PC-9 (cell line): ENCODE measurements at regions not wholly inside any gene's neighbourhood (a gene's known extent, or its start where the extent isn't known, plus 50 kb on each side); places are given as distances from the start of the nearest gene placed in this dataset.

Experiments
- CTCF ChIP-seq: fragments of 200-600 bp; sonication (generic); conservative IDR thresholded peaks from 2 replicates; pipeline ENCODE4 v1.6.1; 2017; ENCODE audit warnings: mixed run types, antibody characterized with exemption, mild to moderate bottlenecking, moderate library complexity
- EZH2 ChIP-seq: fragments of 200-600 bp; sonication (generic); IDR thresholded peaks from 2 replicates; pipeline ENCODE4 v1.8.0; 2017; ENCODE audit warnings: antibody characterized with exemption, low read depth

- no peak for TF ChIP-seq CTCF
- no peak for TF ChIP-seq EZH2
These were observed 101.0 kb upstream of the RIOK3 start for GRCh38 chr18:23352042-23352441.
